GM19372 (cell line): ENCODE measurements at regions not wholly inside any gene's neighbourhood (a gene's known extent, or its start where the extent isn't known, plus 50 kb on each side); places are given as distances from the start of the nearest gene placed in this dataset.
A peak's percentile ranks its signal among the peaks of the same experiment; 100 is the strongest.
"Not testable (repeated sequence)": the region's sequence is repeated elsewhere in the genome, so short reads cannot be mapped to it uniquely, and the experiment has no call there.

ENCODE experiments used
- ATAC-seq: cut with Tn5 transposase; IDR thresholded peaks from one replicate; pipeline ENCODE4 v1.9.1; 2021; ENCODE audit warnings: mild to moderate bottlenecking, low read depth, moderate library complexity; ENCODE audit not compliant: unreplicated experiment

GRCh38 chr13:73822668-73823592, 311.3 kb downstream of the KLF12 start:
- ATAC-seq, result no peak

GRCh38 chr13:73820688-73821087, 313.5 kb downstream of the KLF12 start:
- ATAC-seq, result peak; percentile 53

GRCh38 chr13:73820285-73820684, 313.9 kb downstream of the KLF12 start:
- no peak for ATAC-seq

GRCh38 chr13:73819711-73820110, 314.5 kb downstream of the KLF12 start:
- no peak for ATAC-seq

GRCh38 chr13:73816702-73817101, 317.5 kb downstream of the KLF12 start:
- no peak for ATAC-seq

GRCh38 chr13:73815796-73816195, 318.4 kb downstream of the KLF12 start:
- no peak for ATAC-seq

- ATAC-seq, result no peak
Observed at GRCh38 chr13:73810647-73811046, 323.6 kb downstream of the KLF12 start.

GRCh38 chr13:73809561-73809960, 324.6 kb downstream of the KLF12 start:
- no peak for ATAC-seq

GRCh38 chr13:73808318-73808717, 325.9 kb downstream of the KLF12 start:
- no peak for ATAC-seq

GRCh38 chr13:73805326-73805958, 328.8 kb downstream of the KLF12 start:
- not testable (repeated sequence) for ATAC-seq

- ATAC-seq, result no peak
Observed at GRCh38 chr13:73803997-73804396, 330.2 kb downstream of the KLF12 start.

GRCh38 chr13:73800011-73800410, 334.2 kb downstream of the KLF12 start:
- ATAC-seq, result no peak

GRCh38 chr13:73794755-73795154, 339.4 kb downstream of the KLF12 start:
- ATAC-seq, result no peak

GRCh38 chr13:73793361-73793760, 340.8 kb downstream of the KLF12 start:
- no peak for ATAC-seq

GRCh38 chr13:73792796-73793195, 341.4 kb downstream of the KLF12 start:
- no peak for ATAC-seq

GRCh38 chr13:73782450-73783449, 351.5 kb downstream of the KLF12 start:
- no peak for ATAC-seq

- no peak for ATAC-seq
Observed at GRCh38 chr13:73781384-73781783, 352.8 kb downstream of the KLF12 start.

GRCh38 chr13:73779881-73780280, 354.3 kb downstream of the KLF12 start:
- ATAC-seq, result no peak

- ATAC-seq, result no peak
Observed at GRCh38 chr13:73778242-73778864, 355.9 kb downstream of the KLF12 start.

- no peak for ATAC-seq
Observed at GRCh38 chr13:73777134-73777533, 357.1 kb downstream of the KLF12 start.
